Suprapubic skin (tissue), 4 donors: ENCODE measurements at regions not wholly inside any gene's neighbourhood (a gene's known extent, or its start where the extent isn't known, plus 50 kb on each side); places are given as distances from the start of the nearest gene placed in this dataset.
"Not testable (repeated sequence)": the region's sequence is repeated elsewhere in the genome, so short reads cannot be mapped to it uniquely, and the experiment has no call there.

Experiments used
- DNase-seq, 2 donors: peaks; one replicate each; pipeline ENCODE4 v3.0.0-alpha.2; 2019; ENCODE audit warnings: low spot score in 2 of 2
- H3K27ac ChIP-seq: fragments of 200-600 bp; sonication (generic); one replicate; pipeline ENCODE4 v1.5.1; 2019
- H3K27me3 ChIP-seq: fragments of 200-600 bp; sonication (generic); one replicate; pipeline ENCODE4 v1.5.1; 2019
- H3K36me3 ChIP-seq: fragments of 200-600 bp; sonication (generic); one replicate; pipeline ENCODE4 v1.5.1; 2019
- H3K4me1 ChIP-seq: fragments of 200-600 bp; sonication (generic); one replicate; pipeline ENCODE4 v1.5.1; 2019
- H3K4me3 ChIP-seq: fragments of 200-600 bp; sonication (generic); one replicate; pipeline ENCODE4 v1.5.1; 2019; ENCODE audit warnings: mild to moderate bottlenecking
- H3K9me3 ChIP-seq: fragments of 200-600 bp; sonication (generic); one replicate; pipeline ENCODE4 v1.5.1; 2019
- EP300 ChIP-seq: sonication (generic); formaldehyde crosslinking; IDR thresholded peaks from one replicate; pipeline ENCODE4 v1.6.1; 2017; ENCODE audit warnings: antibody characterized with exemption
- POLR2A ChIP-seq, 2 donors: fragments of 450-650 bp; IDR thresholded peaks; one replicate each; pipeline ENCODE4 v1.6.1; 2017; ENCODE audit warnings: antibody characterized with exemption in 2 of 2, mild to moderate bottlenecking in 2 of 2, moderate library complexity in 2 of 2
- POLR2AphosphoS5 ChIP-seq, 3 donors: sonication (generic); formaldehyde crosslinking; IDR thresholded peaks; one replicate each; pipeline ENCODE4 v1.6.1; 2017; ENCODE audit warnings: antibody characterized with exemption in 3 of 3
- WGBS: methylation state at CpG from one replicate; pipeline ENCODE4 v1.1.5; 2018; 5-methylcytosine and 5-hydroxymethylcytosine counted together
- TF ChIP-seq, protein P1 (sequence below), 2 donors: fragments of 200-600 bp in 1 of 2; fragments of 450-650 bp in 1 of 2; sonication (generic) in 1 of 2; IDR thresholded peaks; one replicate each; pipeline ENCODE4 v1.5.1; 2016 to 2019; ENCODE audit warnings: antibody characterized with exemption in 2 of 2, mild to moderate bottlenecking in 1 of 2, moderate library complexity in 1 of 2

DNA sequence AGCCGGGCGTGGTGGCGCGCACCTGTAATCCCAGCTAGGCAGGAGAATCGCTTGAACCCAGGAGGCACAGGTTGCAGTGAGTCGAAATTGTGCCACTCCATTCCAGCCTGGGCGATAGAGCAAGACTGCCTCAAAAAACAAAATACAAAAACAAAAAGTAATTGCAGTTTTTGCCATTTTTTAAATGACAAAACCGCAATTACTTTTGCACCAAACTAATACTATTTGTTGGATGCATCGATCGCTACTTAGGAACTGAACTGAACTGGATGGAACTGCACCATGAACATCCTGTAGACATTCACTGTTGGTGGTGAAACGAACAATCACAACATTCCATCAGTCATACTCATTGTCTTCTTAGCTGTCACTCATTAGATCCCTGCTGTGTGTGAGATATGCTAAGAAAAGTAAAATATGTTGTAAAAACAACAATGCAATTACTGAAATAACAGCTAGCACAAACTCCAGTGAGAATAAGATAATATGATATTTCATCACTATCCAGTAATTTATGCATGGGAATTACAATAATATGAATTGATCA, 341.2 kb downstream of the ACTR3B start:
- TF ChIP-seq EP300 (no peak), POLR2A (IDR thresholded peaks at IDR 0.05) (no peak), POLR2AphosphoS5 (IDR thresholded peaks at IDR 0.05) (no peak)
- TF ChIP-seq, protein P1, sequence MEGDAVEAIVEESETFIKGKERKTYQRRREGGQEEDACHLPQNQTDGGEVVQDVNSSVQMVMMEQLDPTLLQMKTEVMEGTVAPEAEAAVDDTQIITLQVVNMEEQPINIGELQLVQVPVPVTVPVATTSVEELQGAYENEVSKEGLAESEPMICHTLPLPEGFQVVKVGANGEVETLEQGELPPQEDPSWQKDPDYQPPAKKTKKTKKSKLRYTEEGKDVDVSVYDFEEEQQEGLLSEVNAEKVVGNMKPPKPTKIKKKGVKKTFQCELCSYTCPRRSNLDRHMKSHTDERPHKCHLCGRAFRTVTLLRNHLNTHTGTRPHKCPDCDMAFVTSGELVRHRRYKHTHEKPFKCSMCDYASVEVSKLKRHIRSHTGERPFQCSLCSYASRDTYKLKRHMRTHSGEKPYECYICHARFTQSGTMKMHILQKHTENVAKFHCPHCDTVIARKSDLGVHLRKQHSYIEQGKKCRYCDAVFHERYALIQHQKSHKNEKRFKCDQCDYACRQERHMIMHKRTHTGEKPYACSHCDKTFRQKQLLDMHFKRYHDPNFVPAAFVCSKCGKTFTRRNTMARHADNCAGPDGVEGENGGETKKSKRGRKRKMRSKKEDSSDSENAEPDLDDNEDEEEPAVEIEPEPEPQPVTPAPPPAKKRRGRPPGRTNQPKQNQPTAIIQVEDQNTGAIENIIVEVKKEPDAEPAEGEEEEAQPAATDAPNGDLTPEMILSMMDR (IDR thresholded peaks at IDR 0.05): no peak
- no peak for DNase-seq
- H3K4me1 ChIP-seq: no peaks in the 10 kb centered on the region
- no peaks in the 10 kb centered on the region for H3K9me3 ChIP-seq
- H3K27ac ChIP-seq: no peak overlapping the region
- H3K36me3 ChIP-seq: no peaks in the 10 kb centered on the region
- 91% methylated on average over 11 of the region's 11 CpGs for WGBS
- no peak overlapping the region for H3K4me3 ChIP-seq
- H3K27me3 ChIP-seq: no peaks in the 10 kb centered on the region

DNA sequence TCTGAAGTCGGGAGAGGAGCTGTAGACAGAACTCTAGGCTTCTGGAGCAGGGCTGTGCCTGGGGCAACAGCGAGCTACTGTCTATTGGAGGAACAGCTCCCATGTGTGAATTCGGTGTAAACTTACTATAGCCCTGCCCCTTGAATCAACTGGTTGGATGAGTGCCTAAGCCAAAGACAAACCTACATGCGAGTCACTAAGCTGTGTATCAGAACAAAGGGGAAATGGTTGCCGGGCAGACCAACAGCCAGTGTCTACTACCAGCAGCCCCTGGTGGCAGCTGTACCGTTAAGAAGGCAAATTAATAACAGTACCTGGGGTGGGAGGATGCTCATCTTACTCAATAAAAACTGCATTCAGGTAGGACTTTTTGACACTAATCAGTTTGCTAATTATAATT, 343.6 kb downstream of the ACTR3B start:
- Histone ChIP-seq H3K9me3 (no peaks in the 10 kb centered on the region), H3K4me1 (no peaks in the 10 kb centered on the region), H3K27me3 (no peaks in the 10 kb centered on the region), H3K4me3 (no peak overlapping the region), H3K36me3 (no peaks in the 10 kb centered on the region), H3K27ac (no peak overlapping the region)
- TF ChIP-seq POLR2AphosphoS5 (IDR thresholded peaks at IDR 0.05): no peak
- TF ChIP-seq, protein P1 (IDR thresholded peaks at IDR 0.05): no peak
- TF ChIP-seq EP300: no peak
- TF ChIP-seq POLR2A (IDR thresholded peaks at IDR 0.05): no peak
- 82% methylated on average over 6 of the region's 6 CpGs for WGBS
- DNase-seq: no peak

DNA sequence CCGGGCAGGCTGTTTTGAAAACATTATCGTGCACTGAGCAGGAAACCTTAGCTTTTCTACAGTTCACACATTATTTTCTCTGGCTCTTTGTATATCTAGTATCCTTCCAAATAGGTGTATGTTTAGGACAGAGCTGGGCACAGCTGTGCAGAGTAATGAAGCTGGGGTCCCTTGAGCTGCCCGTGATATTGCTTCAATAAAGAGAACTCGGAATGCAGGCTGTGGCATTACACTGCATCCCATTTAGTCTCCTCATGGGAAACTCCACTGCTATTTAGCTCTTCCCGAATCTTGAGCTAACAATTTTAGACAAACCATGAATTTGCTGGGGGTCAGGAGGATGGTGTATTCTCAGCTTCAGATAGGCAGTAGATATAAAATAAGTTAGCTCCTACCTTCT, 348.3 kb downstream of the ACTR3B start:
- TF ChIP-seq EP300 (no peak), POLR2AphosphoS5 (IDR thresholded peaks at IDR 0.05) (no peak), POLR2A (IDR thresholded peaks at IDR 0.05) (no peak)
- TF ChIP-seq, protein P1 (IDR thresholded peaks at IDR 0.05): no peak
- 83% methylated on average over 5 of the region's 5 CpGs for WGBS
- H3K36me3 ChIP-seq: no peaks in the 10 kb centered on the region
- H3K27me3 ChIP-seq: no peaks in the 10 kb centered on the region
- H3K4me3 ChIP-seq: no peak overlapping the region
- no peak for DNase-seq
- H3K27ac ChIP-seq: no peak overlapping the region
- H3K4me1 ChIP-seq: no peaks in the 10 kb centered on the region
- no peaks in the 10 kb centered on the region for H3K9me3 ChIP-seq

DNA sequence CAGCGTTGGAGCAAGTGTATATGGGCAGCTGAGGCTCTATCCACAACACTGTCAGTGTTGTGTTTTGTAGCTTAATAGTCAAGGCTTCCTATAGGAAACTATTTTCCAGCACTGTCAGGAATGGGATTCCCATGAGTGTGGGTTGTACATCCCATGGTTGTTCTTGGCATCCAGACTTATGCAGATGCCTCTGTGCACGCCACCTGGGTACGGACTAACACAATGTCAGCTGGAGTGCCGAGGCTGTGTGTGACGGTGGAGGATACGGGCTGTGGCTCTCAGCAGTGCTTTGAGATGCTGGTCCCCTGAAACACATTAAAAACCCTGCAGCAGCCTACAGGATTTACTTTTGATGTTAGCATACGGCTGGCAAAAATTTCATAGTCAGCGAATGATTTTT, 350.0 kb downstream of the ACTR3B start:
- Histone ChIP-seq H3K27me3 (no peaks in the 10 kb centered on the region), H3K4me1 (no peaks in the 10 kb centered on the region), H3K9me3 (no peaks in the 10 kb centered on the region), H3K4me3 (no peak overlapping the region), H3K36me3 (no peaks in the 10 kb centered on the region), H3K27ac (no peak overlapping the region)
- no peak for TF ChIP-seq POLR2AphosphoS5 (IDR thresholded peaks at IDR 0.05)
- TF ChIP-seq EP300: no peak
- no peak for TF ChIP-seq POLR2A (IDR thresholded peaks at IDR 0.05)
- TF ChIP-seq, protein P1 (IDR thresholded peaks at IDR 0.05): no peak
- no peak for DNase-seq
- 89% methylated on average over 8 of the region's 8 CpGs for WGBS

DNA sequence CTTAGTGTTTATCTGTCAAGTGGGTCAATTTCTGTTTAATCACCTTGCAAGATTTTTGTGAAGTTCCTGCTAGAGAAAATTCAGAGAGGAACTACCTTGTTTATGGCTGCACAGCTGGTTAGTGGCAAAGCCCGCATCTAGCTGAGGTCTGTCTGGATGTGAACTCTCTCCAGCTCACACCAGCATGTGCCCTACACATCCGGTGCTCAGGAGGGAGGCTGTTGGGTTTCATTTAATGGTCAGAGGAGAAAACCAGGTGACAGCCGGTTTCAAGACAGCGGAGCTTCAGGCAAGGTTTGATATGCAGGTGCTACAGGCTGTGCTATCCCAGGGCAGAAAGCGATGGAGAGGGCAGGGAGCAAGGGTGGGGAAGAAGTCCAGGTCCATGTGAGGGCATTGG, 351.1 kb downstream of the ACTR3B start:
- no peaks in the 10 kb centered on the region for H3K4me1 ChIP-seq
- 94% methylated on average over 5 of the region's 5 CpGs for WGBS
- no peak for DNase-seq
- no peaks in the 10 kb centered on the region for H3K9me3 ChIP-seq
- no peak overlapping the region for H3K4me3 ChIP-seq
- no peaks in the 10 kb centered on the region for H3K27me3 ChIP-seq
- no peaks in the 10 kb centered on the region for H3K36me3 ChIP-seq
- no peak overlapping the region for H3K27ac ChIP-seq
- no peak for TF ChIP-seq POLR2AphosphoS5 (IDR thresholded peaks at IDR 0.05)
- TF ChIP-seq, protein P1 (IDR thresholded peaks at IDR 0.05): no peak
- no peak for TF ChIP-seq POLR2A (IDR thresholded peaks at IDR 0.05)
- TF ChIP-seq EP300: no peak

DNA sequence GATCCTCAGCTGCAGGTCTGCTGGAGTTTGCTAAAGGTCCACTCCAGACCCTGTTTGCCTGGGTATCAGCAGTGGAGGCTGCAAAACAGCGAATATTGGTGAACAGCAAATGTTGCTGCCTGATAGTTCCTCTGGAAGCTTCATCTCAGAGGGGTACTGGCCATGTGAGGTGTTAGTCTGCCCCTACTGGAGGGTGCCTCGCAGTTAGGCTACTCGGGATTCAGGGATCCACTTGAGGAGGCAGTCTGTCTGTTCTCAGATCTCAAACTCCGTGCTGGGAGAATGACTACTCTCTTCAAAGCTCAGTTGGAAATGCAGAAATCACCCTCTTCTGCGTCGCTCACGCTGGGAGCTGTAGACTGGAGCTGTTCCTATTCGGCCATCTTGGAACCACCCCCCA, 362.7 kb downstream of the ACTR3B start:
- WGBS: 87% methylated on average over 8 of the region's 8 CpGs
- not testable (repeated sequence) for H3K27me3 ChIP-seq, H3K9me3 ChIP-seq, H3K4me1 ChIP-seq, H3K36me3 ChIP-seq, DNase-seq, H3K27ac ChIP-seq, H3K4me3 ChIP-seq
